ENCODE measurements at regions not wholly inside any gene's neighbourhood (a gene's known extent, or its start where the extent isn't known, plus 50 kb on each side); places are given as distances from the start of the nearest gene placed in this dataset.

DNA sequence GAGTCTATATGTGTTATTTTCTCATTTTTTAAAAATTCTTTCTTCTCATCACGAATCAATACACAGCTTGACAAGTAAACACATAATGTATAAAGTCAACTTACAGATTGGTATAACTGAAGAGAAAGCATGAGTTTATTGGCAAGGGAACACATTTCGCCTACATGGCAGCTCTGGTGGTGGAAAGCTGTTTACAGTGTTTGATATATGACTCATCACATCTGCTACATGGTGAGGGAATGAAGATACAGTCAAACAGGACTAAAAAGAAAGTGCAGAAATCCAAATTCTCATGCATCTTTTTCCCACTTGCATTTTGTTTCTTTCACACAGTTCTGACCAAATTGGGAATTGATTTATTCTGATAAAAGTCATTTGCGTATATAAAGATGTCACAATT, 122.2 kb upstream of the ADGRL4 start:
- TF ChIP-seq, protein P1, sequence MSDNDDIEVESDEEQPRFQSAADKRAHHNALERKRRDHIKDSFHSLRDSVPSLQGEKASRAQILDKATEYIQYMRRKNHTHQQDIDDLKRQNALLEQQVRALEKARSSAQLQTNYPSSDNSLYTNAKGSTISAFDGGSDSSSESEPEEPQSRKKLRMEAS (IDR thresholded peaks at IDR 0.05), result no peak
- no peak for TF ChIP-seq TCF12 (IDR thresholded peaks at IDR 0.05; ENCODE audit: low read depth)
- no peak for TF ChIP-seq YY1 (IDR thresholded peaks at IDR 0.05; ENCODE audit: low read depth)
- no peak for TF ChIP-seq TAF1 (IDR thresholded peaks at IDR 0.05; ENCODE audit: low read depth)
- TF ChIP-seq, protein P2, sequence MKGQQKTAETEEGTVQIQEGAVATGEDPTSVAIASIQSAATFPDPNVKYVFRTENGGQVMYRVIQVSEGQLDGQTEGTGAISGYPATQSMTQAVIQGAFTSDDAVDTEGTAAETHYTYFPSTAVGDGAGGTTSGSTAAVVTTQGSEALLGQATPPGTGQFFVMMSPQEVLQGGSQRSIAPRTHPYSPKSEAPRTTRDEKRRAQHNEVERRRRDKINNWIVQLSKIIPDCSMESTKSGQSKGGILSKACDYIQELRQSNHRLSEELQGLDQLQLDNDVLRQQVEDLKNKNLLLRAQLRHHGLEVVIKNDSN (IDR thresholded peaks at IDR 0.05), result no peak
- no peak for TF ChIP-seq TEAD4 (IDR thresholded peaks at IDR 0.05)
- TF ChIP-seq CREB1 (IDR thresholded peaks at IDR 0.05; ENCODE audit: low read depth), result no peak
- TF ChIP-seq EGR1 (IDR thresholded peaks at IDR 0.05), result no peak
- TF ChIP-seq, protein P3, sequence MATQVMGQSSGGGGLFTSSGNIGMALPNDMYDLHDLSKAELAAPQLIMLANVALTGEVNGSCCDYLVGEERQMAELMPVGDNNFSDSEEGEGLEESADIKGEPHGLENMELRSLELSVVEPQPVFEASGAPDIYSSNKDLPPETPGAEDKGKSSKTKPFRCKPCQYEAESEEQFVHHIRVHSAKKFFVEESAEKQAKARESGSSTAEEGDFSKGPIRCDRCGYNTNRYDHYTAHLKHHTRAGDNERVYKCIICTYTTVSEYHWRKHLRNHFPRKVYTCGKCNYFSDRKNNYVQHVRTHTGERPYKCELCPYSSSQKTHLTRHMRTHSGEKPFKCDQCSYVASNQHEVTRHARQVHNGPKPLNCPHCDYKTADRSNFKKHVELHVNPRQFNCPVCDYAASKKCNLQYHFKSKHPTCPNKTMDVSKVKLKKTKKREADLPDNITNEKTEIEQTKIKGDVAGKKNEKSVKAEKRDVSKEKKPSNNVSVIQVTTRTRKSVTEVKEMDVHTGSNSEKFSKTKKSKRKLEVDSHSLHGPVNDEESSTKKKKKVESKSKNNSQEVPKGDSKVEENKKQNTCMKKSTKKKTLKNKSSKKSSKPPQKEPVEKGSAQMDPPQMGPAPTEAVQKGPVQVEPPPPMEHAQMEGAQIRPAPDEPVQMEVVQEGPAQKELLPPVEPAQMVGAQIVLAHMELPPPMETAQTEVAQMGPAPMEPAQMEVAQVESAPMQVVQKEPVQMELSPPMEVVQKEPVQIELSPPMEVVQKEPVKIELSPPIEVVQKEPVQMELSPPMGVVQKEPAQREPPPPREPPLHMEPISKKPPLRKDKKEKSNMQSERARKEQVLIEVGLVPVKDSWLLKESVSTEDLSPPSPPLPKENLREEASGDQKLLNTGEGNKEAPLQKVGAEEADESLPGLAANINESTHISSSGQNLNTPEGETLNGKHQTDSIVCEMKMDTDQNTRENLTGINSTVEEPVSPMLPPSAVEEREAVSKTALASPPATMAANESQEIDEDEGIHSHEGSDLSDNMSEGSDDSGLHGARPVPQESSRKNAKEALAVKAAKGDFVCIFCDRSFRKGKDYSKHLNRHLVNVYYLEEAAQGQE (IDR thresholded peaks at IDR 0.05; ENCODE audit: low read depth), result no peak

DNA sequence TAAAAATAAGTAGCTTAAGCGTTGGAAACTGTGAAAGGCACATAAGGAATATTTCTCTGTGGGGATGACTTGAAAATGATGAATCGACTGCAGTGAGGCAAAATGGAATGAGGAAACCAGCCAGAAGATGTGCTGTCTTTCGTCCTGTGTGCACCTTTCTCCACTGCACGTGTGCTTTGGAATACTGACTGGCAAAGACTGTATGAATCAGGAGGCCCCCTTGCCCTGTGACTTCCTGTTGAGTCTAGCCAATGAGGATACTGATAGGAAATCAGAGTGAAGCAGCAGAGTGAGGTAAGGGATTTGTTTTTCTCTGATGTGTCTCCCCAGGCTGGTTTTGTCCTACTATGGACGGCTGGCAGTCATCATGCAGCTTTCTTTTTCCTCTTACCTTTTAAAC, 118.2 kb upstream of the ADGRL4 start:
- TF ChIP-seq TEAD4 (IDR thresholded peaks at IDR 0.05) (no peak), RAD21 (IDR thresholded peaks at IDR 0.05; ENCODE audit: low read depth) (no peak), EGR1 (IDR thresholded peaks at IDR 0.05) (no peak), TAF1 (IDR thresholded peaks at IDR 0.05; ENCODE audit: low read depth) (no peak), CEBPB (IDR thresholded peaks at IDR 0.05) (no peak), ZBTB7A (IDR thresholded peaks at IDR 0.05; ENCODE audit: low read depth) (no peak), EP300 (IDR thresholded peaks at IDR 0.05; ENCODE audit: borderline replicate concordance) (no peak), CREB1 (IDR thresholded peaks at IDR 0.05; ENCODE audit: low read depth) (no peak), YY1 (IDR thresholded peaks at IDR 0.05; ENCODE audit: low read depth) (no peak), TCF12 (IDR thresholded peaks at IDR 0.05; ENCODE audit: low read depth) (no peak), FOXM1 (IDR thresholded peaks at IDR 0.05; ENCODE audit: borderline replicate concordance, low read depth) (no peak), NFIC (IDR thresholded peaks at IDR 0.05) (no peak)
- TF ChIP-seq, protein P2 (IDR thresholded peaks at IDR 0.05), result no peak
- TF ChIP-seq, protein P1 (IDR thresholded peaks at IDR 0.05), result no peak
- TF ChIP-seq, protein P3 (IDR thresholded peaks at IDR 0.05; ENCODE audit: low read depth), result no peak

DNA sequence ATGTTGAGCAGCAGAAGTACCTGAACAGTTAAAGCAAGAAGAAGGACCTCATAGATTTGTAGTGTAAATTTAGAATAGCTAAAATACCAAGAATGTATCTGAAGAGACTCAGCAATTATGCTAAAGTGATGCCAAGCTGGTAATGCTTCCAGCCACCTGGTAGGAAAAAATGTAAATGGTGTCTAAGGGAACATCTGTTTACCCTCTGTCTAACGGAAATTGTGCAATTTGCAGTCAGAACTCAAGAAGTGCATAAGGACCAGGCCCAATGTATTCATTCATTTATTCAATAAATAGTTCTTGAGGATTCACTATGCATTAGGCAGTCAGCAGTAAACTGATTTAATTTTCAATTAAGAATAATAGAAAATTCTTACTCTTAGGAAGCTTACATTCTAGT, 116.0 kb upstream of the ADGRL4 start:
- TF ChIP-seq TAF1 (IDR thresholded peaks at IDR 0.05; ENCODE audit: low read depth) (no peak), TEAD4 (IDR thresholded peaks at IDR 0.05) (no peak), CEBPB (IDR thresholded peaks at IDR 0.05) (no peak), ZBTB7A (IDR thresholded peaks at IDR 0.05; ENCODE audit: low read depth) (no peak), CREB1 (IDR thresholded peaks at IDR 0.05; ENCODE audit: low read depth) (no peak), RAD21 (IDR thresholded peaks at IDR 0.05; ENCODE audit: low read depth) (no peak), FOXM1 (IDR thresholded peaks at IDR 0.05; ENCODE audit: borderline replicate concordance, low read depth) (no peak), EP300 (IDR thresholded peaks at IDR 0.05; ENCODE audit: borderline replicate concordance) (no peak), NFIC (IDR thresholded peaks at IDR 0.05) (no peak), TCF12 (IDR thresholded peaks at IDR 0.05; ENCODE audit: low read depth) (no peak), EGR1 (IDR thresholded peaks at IDR 0.05) (no peak), YY1 (IDR thresholded peaks at IDR 0.05; ENCODE audit: low read depth) (no peak)
- TF ChIP-seq, protein P2 (IDR thresholded peaks at IDR 0.05), result no peak
- TF ChIP-seq, protein P3 (IDR thresholded peaks at IDR 0.05; ENCODE audit: low read depth), result no peak
- TF ChIP-seq, protein P1 (IDR thresholded peaks at IDR 0.05), result no peak

DNA sequence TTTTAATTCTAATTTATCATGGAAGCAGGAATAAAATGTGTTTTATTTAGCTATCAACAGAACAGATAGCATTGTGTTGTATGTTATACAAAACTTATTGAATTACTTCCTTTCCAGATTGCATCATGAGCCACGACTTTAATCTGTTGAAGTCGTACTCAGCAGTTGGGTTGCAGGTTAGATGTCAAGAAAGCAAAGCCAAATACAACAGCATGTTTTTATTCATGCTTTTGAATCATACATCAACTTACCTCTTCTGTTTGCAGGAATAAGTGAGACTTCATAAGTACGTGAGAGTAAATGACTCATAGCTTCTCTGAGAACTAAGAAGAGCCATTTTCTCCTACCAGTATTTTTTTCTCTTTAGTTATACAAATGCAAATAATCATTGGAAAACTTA, 110.8 kb upstream of the ADGRL4 start:
- TF ChIP-seq YY1 (IDR thresholded peaks at IDR 0.05; ENCODE audit: low read depth) (no peak), EGR1 (IDR thresholded peaks at IDR 0.05) (no peak), TEAD4 (IDR thresholded peaks at IDR 0.05) (no peak), TCF12 (IDR thresholded peaks at IDR 0.05; ENCODE audit: low read depth) (no peak), EP300 (IDR thresholded peaks at IDR 0.05; ENCODE audit: borderline replicate concordance) (no peak), ZBTB7A (IDR thresholded peaks at IDR 0.05; ENCODE audit: low read depth) (no peak), NFIC (IDR thresholded peaks at IDR 0.05) (no peak), CREB1 (IDR thresholded peaks at IDR 0.05; ENCODE audit: low read depth) (no peak), TAF1 (IDR thresholded peaks at IDR 0.05; ENCODE audit: low read depth) (no peak), FOXM1 (IDR thresholded peaks at IDR 0.05; ENCODE audit: borderline replicate concordance, low read depth) (no peak), RAD21 (IDR thresholded peaks at IDR 0.05; ENCODE audit: low read depth) (no peak), CEBPB (IDR thresholded peaks at IDR 0.05) (no peak)
- TF ChIP-seq, protein P2 (IDR thresholded peaks at IDR 0.05), result no peak
- TF ChIP-seq, protein P3 (IDR thresholded peaks at IDR 0.05; ENCODE audit: low read depth), result no peak
- TF ChIP-seq, protein P1 (IDR thresholded peaks at IDR 0.05), result no peak
